BJ (cell line): ENCODE measurements at regions not wholly inside any gene's neighbourhood (a gene's known extent, or its start where the extent isn't known, plus 50 kb on each side); places are given as distances from the start of the nearest gene placed in this dataset.

Experiments
- CTCF ChIA-PET: fragments of 350-600 bp; formaldehyde crosslinking; extraction: SDS; loops from one replicate; lab custom pipeline; 2021; ENCODE audit warnings: antibody characterized with exemption, inconsistent platforms; lab: Yijun Ruan, JAX
- POLR2A ChIA-PET: fragments of 300-600 bp; sonication (Branson Sonifier 250); formaldehyde crosslinking; extraction: SDS; loops from one replicate; lab custom pipeline; 2021; ENCODE audit warnings: antibody characterized with exemption; lab: Charles Lee
- DNase-seq: peaks from one replicate; pipeline ENCODE4 v3.0.0-alpha.2; 2011; ENCODE audit warnings: low read depth
- H3K27me3 ChIP-seq: 2 replicates; pipeline ENCODE4 v1.6.0; 2011; ENCODE audit warnings: low read length; ENCODE audit not compliant: control insufficient read depth, insufficient read depth
- H3K36me3 ChIP-seq: 2 replicates; pipeline ENCODE4 v1.5.1; 2011; ENCODE audit warnings: low read length; ENCODE audit not compliant: control insufficient read depth, insufficient read depth
- H3K4me3 ChIP-seq: 2 replicates; pipeline ENCODE4 v1.5.1; 2011; ENCODE audit warnings: low read depth, mild to moderate bottlenecking, control low read depth, low read length
- TF ChIP-seq, protein P1 (sequence below): IDR thresholded peaks from 2 replicates; pipeline ENCODE4 v1.5.1; 2011; ENCODE audit warnings: low read depth, mild to moderate bottlenecking, control low read depth, inconsistent platforms, low read length, moderate library complexity; ENCODE audit not compliant: insufficient read depth

DNA sequence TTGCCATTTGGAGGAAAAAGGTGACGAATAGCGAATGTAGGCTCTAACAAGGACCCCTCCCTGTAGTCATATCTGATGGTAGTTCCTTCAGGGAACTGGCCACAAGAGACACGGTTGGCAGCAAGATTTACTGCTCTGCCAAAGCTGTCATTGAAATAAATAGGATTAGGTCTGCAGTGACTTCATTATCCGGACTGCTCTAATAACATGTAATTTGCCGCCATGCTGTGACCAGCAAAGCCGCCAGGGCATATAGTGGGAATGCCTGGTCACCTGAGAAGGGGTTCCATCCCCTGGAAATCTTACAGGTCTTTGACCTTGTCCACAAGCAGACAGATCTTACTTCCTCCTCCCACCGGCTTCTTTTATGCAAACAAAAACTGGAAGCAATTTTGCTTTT is 59.4 kb upstream of the LAPTM4A start:
- no peak for DNase-seq
- Histone ChIP-seq H3K27me3 (no peaks in the 10 kb centered on the region), H3K4me3 (no peak overlapping the region), H3K36me3 (no peaks in the 10 kb centered on the region)
- POLR2A ChIA-PET = no interaction called here
- TF ChIP-seq, protein P1, sequence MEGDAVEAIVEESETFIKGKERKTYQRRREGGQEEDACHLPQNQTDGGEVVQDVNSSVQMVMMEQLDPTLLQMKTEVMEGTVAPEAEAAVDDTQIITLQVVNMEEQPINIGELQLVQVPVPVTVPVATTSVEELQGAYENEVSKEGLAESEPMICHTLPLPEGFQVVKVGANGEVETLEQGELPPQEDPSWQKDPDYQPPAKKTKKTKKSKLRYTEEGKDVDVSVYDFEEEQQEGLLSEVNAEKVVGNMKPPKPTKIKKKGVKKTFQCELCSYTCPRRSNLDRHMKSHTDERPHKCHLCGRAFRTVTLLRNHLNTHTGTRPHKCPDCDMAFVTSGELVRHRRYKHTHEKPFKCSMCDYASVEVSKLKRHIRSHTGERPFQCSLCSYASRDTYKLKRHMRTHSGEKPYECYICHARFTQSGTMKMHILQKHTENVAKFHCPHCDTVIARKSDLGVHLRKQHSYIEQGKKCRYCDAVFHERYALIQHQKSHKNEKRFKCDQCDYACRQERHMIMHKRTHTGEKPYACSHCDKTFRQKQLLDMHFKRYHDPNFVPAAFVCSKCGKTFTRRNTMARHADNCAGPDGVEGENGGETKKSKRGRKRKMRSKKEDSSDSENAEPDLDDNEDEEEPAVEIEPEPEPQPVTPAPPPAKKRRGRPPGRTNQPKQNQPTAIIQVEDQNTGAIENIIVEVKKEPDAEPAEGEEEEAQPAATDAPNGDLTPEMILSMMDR = no peak
- CTCF ChIA-PET = interaction anchor here (0.7 to 3.1 kb wide), 3 partner anchors 17 to 180 kb away, joined by 3 to 9 read pairs (median 3); partner anchors contain the start of gene SDC1

DNA sequence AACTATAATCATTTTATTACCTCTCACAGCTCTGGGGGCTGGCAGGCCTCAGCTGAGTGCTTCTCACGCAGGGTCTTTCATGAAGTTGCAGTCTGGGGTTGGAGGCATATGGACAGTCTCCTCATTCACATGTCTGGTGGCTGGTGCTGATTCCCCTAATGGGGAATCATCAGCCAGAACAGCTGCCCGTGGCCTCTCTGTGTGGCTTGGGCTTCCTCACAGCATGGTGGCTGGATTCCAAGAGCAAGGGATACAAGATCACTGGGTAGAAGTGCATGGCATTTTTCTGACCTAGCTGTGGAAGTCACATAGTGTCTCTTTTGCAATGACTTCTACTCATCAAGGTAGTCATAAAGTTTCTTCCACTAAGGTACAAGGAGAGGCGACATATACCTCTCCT is 59.0 kb upstream of the LAPTM4A start:
- H3K27me3 ChIP-seq = no peaks in the 10 kb centered on the region
- no peaks in the 10 kb centered on the region for H3K36me3 ChIP-seq
- TF ChIP-seq, protein P1 = no peak
- H3K4me3 ChIP-seq = no peak overlapping the region
- ChIA-PET CTCF (interaction anchor here (3.1 kb wide), 1 partner anchor 115 kb away, joined by 9 read pairs; the partner anchor contains the start of gene SDC1), POLR2A (no interaction called here)
- no peak for DNase-seq

DNA sequence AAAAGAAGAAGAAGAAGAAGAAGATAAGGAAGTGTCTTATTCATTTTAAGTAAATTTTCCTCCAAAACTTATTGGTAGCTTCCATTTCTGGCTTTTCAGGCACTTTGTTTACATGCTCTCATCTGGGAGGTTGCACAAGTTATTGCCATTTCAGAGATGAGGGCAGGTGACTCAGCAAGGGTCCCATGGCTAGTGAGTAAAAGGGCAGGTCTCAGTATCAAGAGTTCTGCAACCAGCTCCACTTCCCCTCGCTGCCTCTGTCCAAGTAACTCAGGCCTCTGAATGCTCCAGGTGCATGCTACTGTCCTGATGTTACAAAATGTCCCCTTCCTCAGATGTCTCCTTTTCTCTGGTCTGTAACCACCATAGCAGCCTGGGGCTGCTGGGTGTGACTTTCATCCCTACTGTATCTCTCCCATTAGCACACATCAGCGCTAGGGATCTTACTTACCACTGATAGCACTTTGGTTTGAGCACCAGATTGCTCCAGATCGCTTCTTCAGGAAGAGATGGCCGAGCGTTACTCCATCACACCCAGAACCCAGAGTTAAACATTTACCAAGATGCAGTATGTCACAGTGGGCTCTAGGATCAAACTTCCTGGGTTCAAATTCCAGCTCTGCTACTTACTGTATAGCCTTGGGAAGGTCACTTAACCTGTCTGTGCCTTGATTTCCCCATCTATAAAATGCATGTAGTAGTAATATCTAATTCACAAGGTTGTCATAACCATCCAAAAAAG is 57.4 kb upstream of the LAPTM4A start:
- Histone ChIP-seq H3K36me3 (no peaks in the 10 kb centered on the region), H3K4me3 (no peak overlapping the region), H3K27me3 (no peaks in the 10 kb centered on the region)
- ChIA-PET CTCF (interaction anchor here (1.1 to 2.2 kb wide), 3 partner anchors 93 to 153 kb away, joined by 3 to 5 read pairs (median 3); no protein-coding TSS in a partner anchor), POLR2A (no interaction called here)
- no peak for DNase-seq
- TF ChIP-seq, protein P1 = no peak

DNA sequence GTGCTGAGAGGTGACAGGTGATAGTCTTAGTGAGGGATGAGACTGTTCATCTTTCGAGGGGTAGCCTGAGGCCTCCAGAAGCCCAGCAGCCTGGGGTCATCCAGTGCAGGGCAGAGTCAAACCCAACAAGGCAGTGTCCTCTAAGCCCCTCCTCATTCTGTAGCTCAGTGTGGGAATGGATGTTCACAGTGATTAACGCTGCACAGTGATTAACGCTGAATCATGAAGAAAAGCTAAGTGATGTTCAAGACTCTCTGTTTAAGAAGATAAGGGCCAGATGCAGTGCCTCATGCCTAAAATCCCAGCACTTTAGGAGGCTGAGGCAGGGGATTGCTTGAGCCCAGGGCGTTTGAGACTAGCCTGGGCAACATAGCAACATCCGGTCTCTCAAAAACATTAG is 56.3 kb upstream of the LAPTM4A start:
- ChIA-PET POLR2A (no interaction called here), CTCF (interaction anchor here (1.0 to 2.2 kb wide), 2 partner anchors 92 to 138 kb away, joined by 3 to 5 read pairs; no protein-coding TSS in a partner anchor)
- Histone ChIP-seq H3K4me3 (no peak overlapping the region), H3K36me3 (no peaks in the 10 kb centered on the region), H3K27me3 (no peaks in the 10 kb centered on the region)
- TF ChIP-seq, protein P1 = no peak
- no peak for DNase-seq

DNA sequence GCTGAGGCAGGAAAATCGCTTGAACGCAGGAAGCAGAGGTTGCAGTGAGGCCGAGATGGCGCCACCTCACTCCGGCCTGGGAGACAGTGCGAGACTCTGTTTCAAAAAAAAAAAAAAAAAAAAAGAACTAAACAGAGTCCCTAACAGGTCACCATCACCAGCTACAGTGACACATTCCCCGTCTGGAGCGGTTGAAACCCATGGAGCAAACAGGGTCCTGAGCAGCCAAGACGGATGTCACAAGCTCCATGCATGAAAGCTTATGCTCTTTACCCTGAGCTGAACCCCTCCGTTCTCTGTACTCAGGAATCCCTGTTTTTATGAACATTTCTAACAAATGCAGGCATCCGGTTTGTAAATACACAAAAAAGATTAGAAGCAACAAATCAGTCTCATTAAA is 55.9 kb upstream of the LAPTM4A start:
- Histone ChIP-seq H3K27me3 (no peaks in the 10 kb centered on the region; the same call in 1 of the 2 replicates), H3K36me3 (no peaks in the 10 kb centered on the region), H3K4me3 (no peak overlapping the region)
- POLR2A ChIA-PET = no interaction called here
- TF ChIP-seq, protein P1 = no peak
- CTCF ChIA-PET = interaction anchor here (0.6 to 2.2 kb wide), 4 partner anchors 92 to 581 kb away, joined by 3 to 6 read pairs (median 4); no protein-coding TSS in a partner anchor
- DNase-seq = no peak
